MM.1S (cell line): ENCODE measurements at regions not wholly inside any gene's neighbourhood (a gene's known extent, or its start where the extent isn't known, plus 50 kb on each side); places are given as distances from the start of the nearest gene placed in this dataset.

ENCODE experiments used
- CTCF ChIP-seq: fragments of 300-600 bp; sonication (generic); IDR thresholded peaks from 2 replicates; pipeline ENCODE4 v1.5.1; 2016; ENCODE audit warnings: antibody characterized with exemption, low read length, mixed read lengths
- EZH2 ChIP-seq: fragments of 300-600 bp; sonication (generic); optimal IDR thresholded peaks from 2 replicates; pipeline ENCODE3; 2017; ENCODE audit warnings: low read depth, mild to moderate bottlenecking, antibody characterized with exemption, low read length, mixed read lengths

- TF ChIP-seq CTCF (no peak), EZH2 (no peak)
These were observed 241.8 kb downstream of the PTH2R start for GRCh38 chr2:208648368-208648767.
